Hepatocyte (in vitro differentiated cells): ENCODE measurements at regions not wholly inside any gene's neighbourhood (a gene's known extent, or its start where the extent isn't known, plus 50 kb on each side); places are given as distances from the start of the nearest gene placed in this dataset.

Source experiments
- CTCF ChIP-seq: fragments of 200-600 bp; sonication (generic); IDR thresholded peaks from 2 replicates; pipeline ENCODE4 v1.5.1; 2016; ENCODE audit warnings: antibody characterized with exemption, mild to moderate bottlenecking; ENCODE audit not compliant: poor library complexity
- EZH2 ChIP-seq: fragments of 200-600 bp; sonication (generic); IDR thresholded peaks from 2 replicates; pipeline ENCODE4 v1.6.1; 2016; ENCODE audit warnings: antibody characterized with exemption, mild to moderate bottlenecking, borderline replicate concordance
- EZH2phosphoT487 ChIP-seq: fragments of 200-600 bp; sonication (generic); IDR thresholded peaks from one replicate; pipeline ENCODE4 v1.6.1; 2018; ENCODE audit warnings: antibody characterized with exemption, mild to moderate bottlenecking, low read depth, moderate library complexity; ENCODE audit not compliant: unreplicated experiment, severe bottlenecking

- TF ChIP-seq CTCF (no peak), EZH2 (no peak), EZH2phosphoT487 (no peak)
Observed at GRCh38 chr10:5281356-5281755, 83.4 kb upstream of the UCN3 start.
